NCI-H2107 treated with DMSO at 0.1 percent for 48 hours (cell line): ENCODE measurements at regions not wholly inside any gene's neighbourhood (a gene's known extent, or its start where the extent isn't known, plus 50 kb on each side); places are given as distances from the start of the nearest gene placed in this dataset.
"Not testable (repeated sequence)": the region's sequence is repeated elsewhere in the genome, so short reads cannot be mapped to it uniquely, and the experiment has no call there.

Experiments
- DNase-seq: peaks from one replicate; lab custom pipeline; 2025; ENCODE audit not compliant: unreplicated experiment; lab: John Stamatoyannopoulos, UW

DNA sequence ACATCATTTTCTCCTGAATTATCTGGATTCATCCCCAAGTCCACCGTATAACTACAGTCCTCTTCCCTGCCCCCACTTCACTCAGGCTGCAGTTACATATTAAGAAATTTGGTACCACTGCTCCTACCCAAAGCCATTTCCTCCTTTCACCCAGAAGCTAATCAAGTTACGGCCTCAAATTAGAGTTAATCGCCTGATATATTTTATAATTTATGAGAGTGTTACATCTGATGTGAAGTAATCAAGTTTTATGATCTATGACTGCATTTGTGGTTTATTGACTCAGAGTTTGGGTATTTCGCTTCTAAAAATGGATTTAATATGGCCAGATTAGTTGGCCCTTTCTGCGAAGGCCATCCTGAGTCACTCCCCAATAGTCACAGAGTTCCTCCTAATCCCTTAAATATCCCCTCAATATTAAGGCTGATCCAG is 223.6 kb upstream of the KIF2A start:
- DNase-seq = no peak

DNA sequence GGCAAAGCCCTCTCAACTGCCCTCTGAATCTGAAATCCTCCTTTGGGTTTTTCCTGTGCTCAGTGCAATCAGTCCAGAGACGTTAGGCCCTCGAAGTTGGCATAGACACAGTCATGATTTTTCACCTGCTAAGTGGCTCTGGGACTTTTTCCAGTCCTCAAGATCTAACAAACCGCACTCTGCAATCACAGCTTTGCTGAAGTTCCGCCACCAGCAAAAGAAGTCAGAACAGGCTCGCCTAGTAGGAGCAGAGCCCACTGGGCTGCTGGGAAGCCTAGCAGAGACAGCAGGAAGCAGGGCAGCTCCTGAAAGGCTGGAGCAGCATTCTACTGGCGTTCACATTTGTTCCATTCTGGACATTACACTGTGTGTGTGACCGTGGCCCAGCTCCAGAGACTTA is 222.8 kb upstream of the KIF2A start:
- no peak for DNase-seq

DNA sequence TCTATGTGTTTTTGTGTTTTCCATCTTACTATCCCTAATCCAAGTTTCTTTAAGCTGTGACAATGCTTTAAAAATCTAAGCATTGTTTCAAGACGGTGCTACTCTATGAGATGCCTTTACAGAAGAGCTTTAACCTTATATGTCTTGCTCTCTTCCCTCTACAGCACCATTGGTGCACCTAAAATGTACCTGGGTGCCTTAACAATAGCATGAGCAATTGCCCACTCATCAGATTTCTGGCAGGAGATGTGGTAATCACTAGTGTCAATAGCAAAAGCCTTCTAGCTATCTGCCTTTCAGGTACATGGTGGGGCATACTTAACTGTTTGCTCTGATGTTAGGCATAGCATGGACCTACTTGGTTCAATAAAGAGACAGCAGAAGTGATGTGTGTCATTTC is 222.3 kb upstream of the KIF2A start:
- no peak for DNase-seq

DNA sequence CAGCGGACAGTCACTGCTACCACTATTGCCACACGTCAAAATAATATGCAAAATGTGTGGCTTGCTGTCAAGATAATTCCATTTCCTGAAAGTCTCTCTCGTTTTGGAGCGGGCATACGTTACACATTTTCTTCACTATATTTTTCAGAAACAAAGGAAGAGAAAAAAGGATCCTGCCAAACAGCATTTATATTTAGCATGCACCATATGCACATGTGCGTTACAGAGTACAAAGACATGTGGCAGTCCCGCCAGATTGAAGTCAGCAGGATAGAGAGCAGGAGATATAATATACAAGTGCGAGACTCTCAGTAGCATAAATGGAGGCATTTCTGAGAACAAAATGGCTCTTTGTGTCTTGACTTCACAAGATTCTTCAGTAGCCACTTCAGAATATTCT is 221.6 kb upstream of the KIF2A start:
- no peak for DNase-seq

DNA sequence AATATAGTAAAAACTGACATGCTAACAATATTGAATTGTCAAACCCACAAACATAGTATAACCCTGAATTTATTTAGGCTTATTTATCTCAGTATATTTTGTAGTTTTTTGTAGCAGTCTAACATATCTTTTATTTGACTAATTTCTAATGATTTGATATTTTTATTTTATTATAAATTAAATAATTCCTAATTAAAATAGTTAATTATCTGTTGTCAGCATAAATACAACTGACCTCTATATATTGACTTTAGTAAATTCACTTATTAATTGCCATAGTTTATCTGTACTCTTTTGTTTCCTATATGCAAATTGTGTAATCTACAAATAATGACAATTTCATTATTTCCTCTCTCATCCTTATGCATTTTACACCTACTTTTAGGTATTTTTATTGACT is 215.1 kb upstream of the KIF2A start:
- no peak for DNase-seq

DNA sequence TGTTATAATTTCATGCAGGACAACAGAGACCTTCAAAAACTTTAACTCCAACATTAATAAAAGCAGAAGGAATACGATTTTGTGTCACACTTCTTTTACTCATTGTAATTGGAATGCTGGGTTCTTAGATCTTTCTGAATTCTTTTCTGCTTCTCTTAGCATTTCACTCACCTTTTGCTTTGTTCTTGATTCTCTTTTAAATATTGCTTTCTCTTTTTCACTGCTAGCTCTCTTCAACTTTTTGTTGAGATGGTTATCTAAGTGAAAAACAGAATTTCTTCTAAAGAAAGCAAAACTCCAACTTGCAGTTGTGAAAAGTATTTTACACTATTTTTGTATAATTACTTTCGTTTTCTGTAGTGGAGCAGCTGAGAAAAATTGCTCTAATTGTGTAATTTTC is 212.6 kb upstream of the KIF2A start:
- no peak for DNase-seq

DNA sequence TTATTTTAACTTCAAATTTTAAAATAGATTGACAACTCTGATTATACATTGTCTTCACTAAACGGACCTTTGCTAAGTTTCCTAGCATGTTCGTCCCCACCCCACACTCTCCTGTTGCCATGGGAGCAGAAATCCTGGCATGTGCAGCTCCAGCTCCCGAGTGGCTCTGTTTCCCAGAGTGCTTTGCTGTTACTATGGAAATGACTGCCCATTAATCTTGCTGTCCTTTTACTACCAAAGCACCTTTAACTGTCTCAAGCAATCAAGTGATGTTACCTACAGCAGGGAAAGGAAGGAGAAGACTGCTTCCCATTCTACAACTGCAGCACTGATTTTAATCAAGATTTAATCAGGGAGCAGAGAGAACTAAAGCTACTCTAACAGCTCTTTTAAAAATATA is 212.0 kb upstream of the KIF2A start:
- DNase-seq = no peak

DNA sequence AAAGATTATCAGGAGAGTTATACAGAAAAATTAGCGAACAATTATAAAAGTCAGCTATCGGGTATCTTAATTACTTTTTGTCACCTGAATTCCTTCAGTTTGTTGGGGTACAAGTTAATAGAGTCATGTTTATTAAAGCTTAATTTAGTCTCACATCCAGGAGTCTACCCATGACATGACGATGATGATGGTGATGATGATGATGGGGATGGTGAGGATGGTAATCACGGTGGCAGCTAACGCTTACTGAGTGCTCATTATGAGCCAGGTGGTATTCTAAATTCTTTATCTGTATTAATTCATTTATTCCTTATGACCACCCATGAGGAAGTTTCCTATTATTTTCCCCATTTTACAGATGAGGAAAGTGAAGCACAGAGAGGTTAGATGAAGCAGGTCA is 208.6 kb upstream of the KIF2A start:
- DNase-seq = no peak

DNA sequence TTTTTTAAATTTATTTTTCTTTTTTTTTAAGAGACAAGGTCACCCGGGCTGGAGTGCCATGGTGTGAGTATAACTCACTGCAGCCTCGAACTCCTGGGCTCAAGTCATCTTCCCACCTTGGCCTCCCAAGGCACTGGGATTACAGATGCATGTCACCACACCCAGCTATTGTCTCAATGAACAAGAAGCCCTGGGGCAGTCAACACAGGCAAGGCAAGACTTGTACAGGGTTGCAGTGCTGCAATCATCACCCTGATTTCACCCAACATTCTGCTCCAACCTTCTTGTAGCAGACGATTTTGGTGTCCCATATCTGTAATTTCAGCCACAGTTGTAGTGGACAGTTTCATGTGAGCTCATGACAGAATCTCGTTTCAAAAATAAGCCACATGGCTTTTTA is 205.8 kb upstream of the KIF2A start:
- no peak for DNase-seq

DNA sequence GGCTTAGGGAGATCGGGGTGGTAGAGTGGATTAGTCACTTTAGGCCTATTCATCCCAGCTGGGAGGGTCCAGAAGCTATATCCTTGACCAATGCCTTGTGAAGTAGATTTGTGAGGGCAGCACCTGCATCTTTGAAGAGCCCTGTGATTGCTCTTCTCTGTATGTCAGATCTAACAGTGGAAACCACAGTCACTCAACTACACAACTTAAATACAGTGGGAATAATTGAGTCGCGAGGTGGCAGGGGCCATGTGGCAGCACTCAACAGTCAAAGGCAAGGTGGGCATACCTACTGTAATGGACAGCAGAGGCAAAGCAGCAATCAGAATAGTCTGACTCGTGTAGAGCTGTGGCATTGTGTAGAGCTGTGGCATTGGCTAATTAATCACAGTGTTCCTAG is 202.1 kb upstream of the KIF2A start:
- DNase-seq = not testable (repeated sequence)

DNA sequence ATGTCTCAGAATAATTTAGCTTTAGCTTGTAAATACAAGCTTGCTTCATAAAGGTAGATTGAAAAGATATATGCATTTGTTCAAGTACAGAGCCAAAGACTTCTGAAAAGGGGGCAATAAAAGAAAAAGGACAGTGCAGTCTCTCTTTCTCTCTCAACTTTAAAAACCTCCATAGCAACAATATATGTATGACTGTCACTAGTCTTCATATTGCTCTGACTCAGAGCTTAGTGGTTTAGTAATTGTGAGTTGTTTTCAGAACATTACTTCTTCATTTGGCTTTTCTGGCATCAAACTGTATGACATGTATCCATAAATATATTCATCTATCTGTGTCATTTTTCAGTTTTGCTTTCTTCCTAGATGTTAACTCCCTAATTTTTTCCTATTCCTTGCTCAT is 194.6 kb upstream of the KIF2A start:
- no peak for DNase-seq

DNA sequence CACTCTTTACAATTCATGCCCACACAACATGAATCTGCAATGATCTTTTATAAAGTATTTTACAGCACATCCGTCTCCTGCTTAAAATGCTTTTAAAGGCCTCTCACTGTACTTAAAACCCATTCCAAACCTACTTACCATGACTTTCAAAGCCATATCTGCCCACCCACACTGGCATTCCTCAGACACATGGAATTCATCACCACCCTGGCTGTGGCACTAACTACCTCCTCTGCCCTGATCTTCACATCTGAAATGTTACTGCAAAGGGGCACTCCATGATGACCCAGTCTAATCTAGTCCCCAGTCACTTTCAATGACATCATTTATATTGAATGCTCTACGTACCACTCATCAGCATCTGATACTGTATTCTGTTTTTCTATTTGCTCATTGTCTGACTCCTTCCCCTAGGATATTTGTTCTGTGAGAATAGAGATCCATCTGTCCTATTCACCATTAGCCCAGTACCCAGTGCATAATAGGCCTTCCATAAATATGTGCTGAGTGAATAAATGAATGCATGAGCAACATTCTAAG is 193.2 kb upstream of the KIF2A start:
- no peak for DNase-seq

DNA sequence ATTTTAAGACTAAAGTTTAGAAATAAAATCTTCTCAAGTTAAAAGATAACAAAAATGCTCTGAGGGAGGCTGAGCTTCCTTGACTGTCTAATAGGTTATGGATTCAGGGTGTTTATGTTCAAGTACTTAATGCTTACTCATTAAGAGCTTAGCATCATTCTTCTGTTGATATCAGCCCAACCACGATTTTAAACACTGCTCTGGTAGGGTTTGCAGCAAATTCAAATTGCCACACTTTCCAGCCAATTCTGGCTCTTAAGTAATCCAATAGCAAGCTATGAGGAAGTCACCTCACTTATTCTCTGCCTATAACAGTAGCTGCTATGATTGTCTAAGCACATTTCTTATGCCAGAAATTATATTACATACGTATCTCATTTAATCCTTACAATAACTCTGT is 191.0 kb upstream of the KIF2A start:
- no peak for DNase-seq

DNA sequence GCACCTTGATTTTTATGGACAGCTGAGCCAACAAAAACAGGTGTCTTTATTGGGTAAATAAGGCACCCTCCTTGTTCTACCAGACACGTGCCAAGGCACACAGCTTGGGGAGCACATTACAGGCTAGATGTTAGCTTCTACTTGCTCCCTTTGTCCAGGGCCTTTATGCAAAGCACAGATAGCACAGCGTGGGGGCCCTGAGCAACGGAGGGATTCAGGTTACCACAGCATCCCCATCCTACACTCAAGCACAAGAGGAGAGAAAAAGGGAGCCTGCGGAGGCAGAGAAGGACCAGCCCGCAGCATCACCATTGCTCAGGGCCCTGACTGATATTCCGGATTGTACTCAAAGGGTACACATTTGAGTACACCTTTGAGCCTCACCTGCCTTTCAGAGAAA is 181.7 kb upstream of the KIF2A start:
- DNase-seq = no peak

DNA sequence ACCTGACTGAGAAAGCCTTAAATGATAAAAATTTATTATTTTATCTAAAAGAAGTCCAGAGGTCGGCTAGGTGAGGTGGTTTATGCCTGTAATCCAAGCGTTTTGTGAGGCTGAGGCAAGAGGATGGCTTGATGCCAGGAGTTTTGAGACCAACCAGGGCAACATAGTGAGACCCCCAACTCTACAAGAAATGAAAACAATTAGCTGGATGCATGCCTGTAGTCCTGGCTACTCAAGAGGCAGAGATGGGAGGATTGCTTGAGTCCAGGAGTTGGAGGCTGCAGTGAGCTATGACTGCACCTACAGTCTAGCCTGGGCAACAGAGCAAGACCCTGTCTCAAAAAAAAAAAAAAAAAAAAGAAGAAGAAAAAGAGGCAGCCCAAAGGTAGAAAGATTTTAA is 179.9 kb upstream of the KIF2A start:
- DNase-seq = no peak

DNA sequence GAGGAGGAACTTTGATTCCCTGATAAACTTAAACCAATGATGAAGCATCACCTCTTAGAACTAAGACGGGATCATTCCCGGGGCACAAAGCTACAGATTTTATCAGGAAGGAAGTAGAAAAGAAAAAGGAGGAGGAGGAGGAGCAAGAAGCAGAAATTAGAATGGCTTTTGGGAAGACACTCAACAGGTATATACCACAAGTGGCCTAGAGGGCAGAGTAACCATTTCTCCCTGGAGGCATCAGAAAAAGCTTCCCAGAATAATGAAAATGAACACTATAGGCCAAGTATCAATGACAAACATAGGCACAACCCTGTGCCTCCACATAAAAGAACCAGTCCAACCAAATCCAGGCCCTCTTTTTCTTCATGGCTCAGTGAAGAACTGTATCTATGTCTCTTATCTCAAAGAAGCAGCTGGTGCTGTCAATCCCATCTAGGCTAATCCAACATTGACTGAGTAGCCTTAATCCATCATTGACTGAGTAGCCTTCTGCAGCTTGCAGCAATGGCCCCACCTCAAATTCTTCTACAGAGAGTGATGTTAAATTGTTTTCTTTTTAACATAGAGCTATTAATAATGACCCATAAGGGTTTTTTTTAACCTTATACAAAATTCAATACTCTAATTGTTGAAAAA is 178.8 kb upstream of the KIF2A start:
- no peak for DNase-seq

DNA sequence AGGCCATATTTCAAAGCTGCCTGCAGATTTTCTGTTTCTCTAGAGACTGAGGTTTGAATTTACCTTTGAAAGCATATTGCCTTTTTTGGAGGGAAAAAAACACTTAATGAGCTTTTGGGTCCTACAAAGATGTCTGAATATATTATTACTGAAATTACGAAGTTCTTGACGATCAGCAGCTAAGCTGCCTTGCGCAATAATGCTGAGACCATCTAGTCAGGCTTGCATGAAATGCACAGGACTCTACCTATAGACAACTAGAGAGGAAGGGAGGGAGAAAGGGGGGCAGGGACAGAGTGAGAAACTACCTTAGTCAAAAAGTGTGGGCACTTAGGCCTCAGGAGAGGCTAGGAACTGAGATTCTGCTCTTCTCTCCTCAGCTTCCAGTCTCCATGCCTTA is 175.9 kb upstream of the KIF2A start:
- DNase-seq = no peak

DNA sequence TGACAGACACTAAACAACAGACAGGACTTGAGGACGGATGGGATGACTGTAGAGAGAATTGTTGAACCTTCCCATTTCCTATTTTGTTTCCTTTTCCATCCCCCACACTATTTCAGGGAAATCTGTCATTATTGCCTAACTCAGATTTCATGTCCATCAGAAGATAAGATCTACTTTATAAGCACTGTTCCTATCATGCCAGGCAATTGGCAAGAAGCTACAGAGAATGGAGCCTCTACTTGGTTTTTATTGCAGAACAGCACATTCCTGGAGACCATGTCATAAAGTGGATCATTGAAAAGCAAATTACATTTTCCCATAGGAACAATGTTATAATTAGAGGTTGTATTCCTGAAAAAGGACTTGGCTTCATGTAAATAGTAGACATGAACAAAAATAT is 173.7 kb upstream of the KIF2A start:
- no peak for DNase-seq

DNA sequence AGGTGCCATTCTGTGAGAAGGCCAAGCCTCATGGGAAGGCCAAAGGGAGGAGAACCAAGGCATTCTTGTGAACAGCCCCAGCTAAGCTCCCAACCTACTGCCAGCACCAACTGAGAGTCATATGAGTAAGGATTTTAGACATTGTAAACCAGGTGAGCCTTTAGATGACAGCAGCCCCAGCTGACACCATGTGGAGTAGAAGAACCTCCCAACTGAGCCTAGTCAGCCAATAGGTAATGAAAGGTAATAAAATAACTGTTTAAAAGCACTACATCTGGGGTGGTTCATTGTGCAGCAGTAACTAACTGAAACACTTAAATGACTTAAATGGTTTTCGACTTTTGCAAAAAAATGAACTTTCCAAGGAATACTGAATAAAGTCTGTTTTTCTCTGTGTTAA is 172.6 kb upstream of the KIF2A start:
- no peak for DNase-seq

DNA sequence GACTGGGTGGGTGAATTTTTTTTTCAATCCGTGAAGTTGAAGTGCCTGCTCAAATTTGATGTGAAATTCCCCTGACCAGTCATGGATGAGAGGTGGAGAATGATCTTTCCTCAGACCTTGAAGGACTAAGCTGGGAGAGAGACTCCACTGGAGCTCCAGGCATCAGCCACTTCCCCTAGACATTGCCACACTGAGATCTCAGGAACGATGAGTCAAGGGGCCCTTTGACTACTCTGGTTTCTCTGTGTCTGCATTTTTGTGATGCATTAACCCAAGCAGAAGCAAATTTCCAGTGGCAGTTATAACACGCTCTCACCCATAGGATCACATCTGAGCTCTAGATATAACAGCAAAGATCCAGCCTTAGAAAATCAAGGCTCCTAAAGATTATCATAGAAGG is 171.2 kb upstream of the KIF2A start:
- DNase-seq = no peak

DNA sequence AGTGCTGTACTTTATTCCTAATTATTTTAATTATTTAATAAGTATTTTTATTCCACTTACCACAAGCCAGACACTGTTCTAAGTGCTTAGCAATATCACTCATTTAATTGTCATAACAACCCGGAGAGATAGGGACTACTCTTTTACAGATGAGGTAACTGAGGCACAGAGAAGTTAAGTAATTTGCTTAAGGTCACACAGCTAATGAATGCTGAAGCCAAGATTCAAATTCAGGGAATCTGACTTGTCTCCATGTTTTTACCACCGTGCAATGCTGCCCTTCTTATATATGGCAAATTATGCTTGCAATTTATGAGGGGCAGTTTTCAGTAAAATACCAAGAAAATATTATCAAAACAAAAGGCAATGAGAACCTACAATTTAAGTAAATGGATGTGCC is 168.4 kb upstream of the KIF2A start:
- no peak for DNase-seq

DNA sequence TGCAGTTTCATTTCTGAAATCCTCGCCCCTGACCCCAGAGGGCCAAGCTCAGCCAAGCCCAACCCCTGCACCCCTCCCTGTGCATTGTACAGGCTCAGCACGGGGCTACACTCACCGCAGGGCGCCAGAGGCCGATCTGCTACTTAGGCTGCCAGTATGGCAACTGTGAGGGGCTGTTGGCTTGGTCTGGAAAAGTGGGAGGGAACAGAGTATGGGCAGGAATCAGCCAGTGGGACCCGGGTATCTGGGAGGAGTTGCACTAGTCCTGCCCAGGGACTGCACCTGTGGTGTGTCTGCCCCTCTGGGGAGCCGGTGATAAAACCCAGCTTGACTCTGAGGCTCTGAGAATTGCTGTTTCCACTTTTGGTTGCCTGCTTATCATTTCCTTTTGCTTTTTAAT is 167.4 kb upstream of the KIF2A start:
- DNase-seq = no peak

DNA sequence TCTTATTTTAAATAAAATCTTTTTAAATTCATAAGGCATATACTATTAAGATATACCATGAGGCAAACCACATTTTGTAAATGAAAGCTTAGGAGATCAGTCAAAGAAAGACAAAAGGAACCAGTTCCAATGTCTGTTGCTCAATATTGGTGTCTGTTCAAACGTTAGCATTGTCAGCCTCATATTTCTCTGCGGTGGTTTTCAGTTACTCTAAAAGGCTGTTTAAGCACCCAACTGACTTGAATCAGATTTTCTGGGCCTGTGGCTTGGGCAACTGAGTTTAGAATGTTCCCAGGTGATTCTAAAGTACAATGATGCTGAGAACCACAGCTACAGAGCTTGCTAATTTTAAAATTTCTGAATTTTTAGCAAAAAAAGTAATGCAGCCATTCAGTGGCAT is 166.3 kb upstream of the KIF2A start:
- no peak for DNase-seq

DNA sequence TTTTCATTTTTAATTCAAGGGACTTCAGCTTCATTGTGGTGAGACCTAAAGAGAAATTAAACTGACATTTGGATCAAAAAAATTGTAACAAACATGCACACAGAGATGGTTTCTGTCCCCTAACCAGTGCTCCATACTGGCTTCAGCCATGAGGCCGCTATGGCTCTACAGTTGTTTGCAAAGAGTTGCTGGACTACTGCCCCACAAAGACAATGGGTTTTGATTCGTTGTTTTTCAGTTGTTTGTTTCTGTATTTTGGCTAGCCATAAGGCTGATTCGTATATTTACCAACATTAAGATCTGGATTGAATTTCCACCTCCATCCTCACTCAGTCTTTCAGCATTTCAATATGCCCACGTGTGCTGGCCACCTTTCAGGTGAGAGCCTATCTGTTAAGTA is 163.7 kb upstream of the KIF2A start:
- no peak for DNase-seq
